ENCODE measurements at regions not wholly inside any gene's neighbourhood (a gene's known extent, or its start where the extent isn't known, plus 50 kb on each side); places are given as distances from the start of the nearest gene placed in this dataset.

- TF ChIP-seq CTCF (IDR thresholded peaks at IDR 0.05; ENCODE audit: extremely low read depth, insufficient read depth, missing control alignments) = no peak
- no peak for DNase-seq (ENCODE audit: low spot score)
- in situ Hi-C loops (cut with MboI; ENCODE audit: low pct_unique_long_range_greater_than_20kb, low sequenced_read_pairs, unreplicated experiment) = no loop called here
Measured at GRCh38 chrX:16222151-16222550, 54.9 kb downstream of the MAGEB17 start.

GRCh38 chrX:16223385-16223784 is 56.1 kb downstream of the MAGEB17 start:
- no peak for DNase-seq (ENCODE audit: low spot score)
- no peak for TF ChIP-seq CTCF (IDR thresholded peaks at IDR 0.05; ENCODE audit: extremely low read depth, insufficient read depth, missing control alignments)
- in situ Hi-C loops (cut with MboI; ENCODE audit: low pct_unique_long_range_greater_than_20kb, low sequenced_read_pairs, unreplicated experiment) = no loop called here

GRCh38 chrX:16239211-16239610 is 71.9 kb downstream of the MAGEB17 start:
- no peak for DNase-seq (ENCODE audit: low spot score)
- in situ Hi-C loops (cut with MboI; ENCODE audit: low pct_unique_long_range_greater_than_20kb, low sequenced_read_pairs, unreplicated experiment) = no loop called here
- TF ChIP-seq CTCF (IDR thresholded peaks at IDR 0.05; ENCODE audit: extremely low read depth, insufficient read depth, missing control alignments) = no peak

- TF ChIP-seq CTCF (IDR thresholded peaks at IDR 0.05; ENCODE audit: extremely low read depth, insufficient read depth, missing control alignments) = no peak
- no peak for DNase-seq (ENCODE audit: low spot score)
- in situ Hi-C loops (cut with MboI; ENCODE audit: low pct_unique_long_range_greater_than_20kb, low sequenced_read_pairs, unreplicated experiment) = no loop called here
Measured at GRCh38 chrX:16240231-16240905, 73.1 kb downstream of the MAGEB17 start.

GRCh38 chrX:16240968-16241367 is 73.7 kb downstream of the MAGEB17 start:
- TF ChIP-seq CTCF (IDR thresholded peaks at IDR 0.05; ENCODE audit: extremely low read depth, insufficient read depth, missing control alignments) = no peak
- in situ Hi-C loops (cut with MboI; ENCODE audit: low pct_unique_long_range_greater_than_20kb, low sequenced_read_pairs, unreplicated experiment) = no loop called here

GRCh38 chrX:16250296-16250695 is 83.0 kb downstream of the MAGEB17 start:
- in situ Hi-C loops (cut with MboI; ENCODE audit: low pct_unique_long_range_greater_than_20kb, low sequenced_read_pairs, unreplicated experiment) = no loop called here
- no peak for TF ChIP-seq CTCF (IDR thresholded peaks at IDR 0.05; ENCODE audit: extremely low read depth, insufficient read depth, missing control alignments)
- no peak for DNase-seq (ENCODE audit: low spot score)

More at GRCh38 chrX:16240968-16241367, 73.7 kb downstream of the MAGEB17 start:
- no peak for DNase-seq (ENCODE audit: low spot score)

Measured in GM13977 (cell line).